Fibroblast of the aortic adventitia (primary cell): ENCODE measurements at regions not wholly inside any gene's neighbourhood (a gene's known extent, or its start where the extent isn't known, plus 50 kb on each side); places are given as distances from the start of the nearest gene placed in this dataset.

Source experiments
- DNase-seq: peaks from one replicate; pipeline ENCODE4 v3.0.0-alpha.2; 2010; ENCODE audit warnings: low read depth
- H3K4me3 ChIP-seq: 2 replicates; pipeline ENCODE4 v1.5.1; 2011; ENCODE audit warnings: low read depth, mild to moderate bottlenecking, control low read depth, low read length, moderate library complexity
- TF ChIP-seq, protein P1 (sequence below): IDR thresholded peaks from 2 replicates; pipeline ENCODE4 v1.5.1; 2011; ENCODE audit warnings: mild to moderate bottlenecking, low read length, control low read depth, inconsistent platforms; ENCODE audit not compliant: insufficient read depth

DNA sequence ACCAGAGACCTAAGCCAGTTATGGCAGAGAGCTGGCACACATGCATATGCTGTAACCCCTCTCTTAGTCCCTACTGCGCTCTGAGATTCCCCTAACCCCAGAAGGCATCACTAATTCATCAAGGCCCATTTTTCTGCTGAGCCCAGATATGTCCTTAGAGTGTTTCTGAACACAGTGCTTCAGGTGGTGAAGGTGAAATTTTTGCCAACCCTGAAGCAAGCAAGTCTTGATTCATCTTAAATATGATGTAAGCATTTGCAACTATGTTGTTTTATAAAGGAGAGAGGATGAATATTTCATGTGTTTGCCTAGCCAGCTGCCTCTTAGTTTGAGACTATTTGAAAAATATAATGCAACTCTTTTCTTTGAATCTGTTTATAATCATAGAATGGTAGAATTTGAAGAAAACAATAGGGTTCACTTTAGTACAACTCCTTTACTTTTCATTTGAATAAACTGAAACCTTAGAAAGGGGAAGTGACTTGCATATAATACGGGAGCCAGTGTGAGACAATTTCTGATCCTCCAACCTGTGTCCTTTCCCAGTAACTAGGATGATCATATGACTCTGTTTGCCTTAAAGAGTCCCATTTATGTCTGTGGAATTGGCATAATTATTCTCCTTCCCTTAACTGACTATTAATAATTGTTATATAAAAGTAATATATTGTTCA lies 194.3 kb upstream of the MTNR1B start:
- no peak overlapping the region for H3K4me3 ChIP-seq
- no peak for DNase-seq
- TF ChIP-seq, protein P1, sequence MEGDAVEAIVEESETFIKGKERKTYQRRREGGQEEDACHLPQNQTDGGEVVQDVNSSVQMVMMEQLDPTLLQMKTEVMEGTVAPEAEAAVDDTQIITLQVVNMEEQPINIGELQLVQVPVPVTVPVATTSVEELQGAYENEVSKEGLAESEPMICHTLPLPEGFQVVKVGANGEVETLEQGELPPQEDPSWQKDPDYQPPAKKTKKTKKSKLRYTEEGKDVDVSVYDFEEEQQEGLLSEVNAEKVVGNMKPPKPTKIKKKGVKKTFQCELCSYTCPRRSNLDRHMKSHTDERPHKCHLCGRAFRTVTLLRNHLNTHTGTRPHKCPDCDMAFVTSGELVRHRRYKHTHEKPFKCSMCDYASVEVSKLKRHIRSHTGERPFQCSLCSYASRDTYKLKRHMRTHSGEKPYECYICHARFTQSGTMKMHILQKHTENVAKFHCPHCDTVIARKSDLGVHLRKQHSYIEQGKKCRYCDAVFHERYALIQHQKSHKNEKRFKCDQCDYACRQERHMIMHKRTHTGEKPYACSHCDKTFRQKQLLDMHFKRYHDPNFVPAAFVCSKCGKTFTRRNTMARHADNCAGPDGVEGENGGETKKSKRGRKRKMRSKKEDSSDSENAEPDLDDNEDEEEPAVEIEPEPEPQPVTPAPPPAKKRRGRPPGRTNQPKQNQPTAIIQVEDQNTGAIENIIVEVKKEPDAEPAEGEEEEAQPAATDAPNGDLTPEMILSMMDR: no peak

DNA sequence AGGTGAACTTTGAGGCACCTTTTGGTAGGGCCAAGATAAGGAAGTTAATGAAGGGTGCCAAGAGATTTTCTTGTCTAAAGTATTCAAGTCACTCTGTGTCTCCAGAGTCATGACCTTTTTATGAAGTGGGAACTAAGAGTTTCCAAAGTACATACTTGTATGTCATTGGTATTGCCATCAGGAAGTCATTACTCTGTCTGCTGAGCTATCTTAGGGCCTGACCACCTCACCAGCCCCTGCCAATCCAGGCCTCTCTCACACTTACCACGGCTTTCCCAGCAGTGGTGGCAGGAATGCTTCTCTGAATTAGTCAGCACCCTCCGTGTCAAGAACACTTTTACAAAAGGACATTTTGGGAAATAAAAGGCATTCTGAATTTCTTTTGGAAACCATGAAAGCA lies 192.8 kb upstream of the MTNR1B start:
- DNase-seq: no peak
- TF ChIP-seq, protein P1: no peak
- no peak overlapping the region for H3K4me3 ChIP-seq

DNA sequence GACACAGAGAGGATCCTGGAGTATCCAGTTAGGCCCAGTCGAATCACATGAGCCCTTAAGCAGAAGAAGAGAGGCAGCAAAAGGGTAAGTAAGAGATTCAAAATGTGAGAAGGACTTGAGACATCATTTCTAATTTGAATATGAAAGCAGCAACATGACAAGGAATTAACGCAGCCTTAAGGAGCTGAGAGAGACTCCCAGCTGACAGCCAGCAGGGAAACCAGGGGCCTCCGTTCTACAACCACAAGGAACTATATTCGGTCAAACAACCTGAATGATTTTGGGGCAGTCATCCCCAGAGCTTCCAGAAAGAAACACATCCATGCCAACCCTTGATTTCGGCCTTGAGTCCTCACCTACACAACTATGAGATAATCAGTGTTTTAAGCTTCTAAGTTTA lies 189.7 kb upstream of the MTNR1B start:
- DNase-seq: no peak
- H3K4me3 ChIP-seq: no peak overlapping the region
- TF ChIP-seq, protein P1: no peak

DNA sequence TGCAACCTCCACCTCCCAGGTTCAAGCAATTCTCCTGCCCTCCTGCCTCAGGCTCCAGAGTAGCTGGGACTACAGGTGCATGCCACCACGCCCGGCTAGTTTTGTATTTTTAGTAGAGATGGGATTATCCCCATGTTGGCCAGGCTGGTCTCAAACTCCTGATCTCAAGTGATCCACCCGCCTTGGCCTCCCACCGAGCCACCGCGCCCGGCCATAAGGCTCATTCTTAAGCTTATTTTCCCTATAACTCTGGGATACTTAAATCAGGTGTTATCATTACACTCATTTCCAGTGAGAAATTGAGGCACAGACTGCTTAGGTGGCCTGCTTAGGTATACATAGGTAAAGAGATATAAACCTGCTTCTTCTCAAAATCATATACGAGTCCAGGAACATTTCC lies 188.3 kb upstream of the MTNR1B start:
- no peak for DNase-seq
- TF ChIP-seq, protein P1: no peak
- no peak overlapping the region for H3K4me3 ChIP-seq

DNA sequence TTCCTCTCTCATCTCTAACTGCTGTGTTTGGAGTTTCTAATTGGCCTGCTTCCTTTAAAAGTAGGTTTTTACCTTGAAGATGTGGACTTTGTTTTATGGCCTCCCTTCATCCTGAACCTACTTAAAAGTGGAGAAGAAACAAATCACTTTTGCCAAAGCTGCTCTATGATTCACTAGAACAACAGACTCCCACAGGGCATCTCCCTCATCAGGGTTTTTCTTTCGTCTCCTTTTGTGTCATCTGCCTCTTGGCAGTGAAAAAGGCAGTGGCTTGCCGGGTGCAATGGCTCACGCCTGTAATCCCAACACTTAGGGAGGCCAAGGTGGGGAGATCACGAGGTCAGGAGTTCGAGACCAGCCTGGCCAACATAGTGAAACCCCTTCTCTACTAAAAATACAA lies 186.6 kb upstream of the MTNR1B start:
- no peak for DNase-seq
- no peak overlapping the region for H3K4me3 ChIP-seq
- TF ChIP-seq, protein P1: no peak

DNA sequence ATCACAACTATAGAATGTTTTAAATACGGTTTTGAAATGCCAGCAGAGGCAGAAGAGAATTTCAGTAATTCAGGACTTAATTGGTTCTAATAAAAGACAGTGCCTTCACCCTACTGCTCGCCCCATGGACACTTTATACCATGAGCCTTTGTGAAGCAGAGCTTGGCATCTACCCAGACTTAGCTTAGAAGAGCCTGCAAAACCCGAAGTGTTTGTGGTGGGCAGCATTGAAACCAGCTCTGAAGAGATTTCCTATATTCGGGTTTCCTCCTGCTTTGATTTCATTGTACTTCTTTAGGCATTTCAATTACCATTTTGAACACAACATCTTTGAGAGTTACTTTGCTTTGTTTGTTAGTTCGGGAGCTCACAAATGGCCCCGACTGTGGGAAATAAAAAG lies 185.1 kb upstream of the MTNR1B start:
- no peak for DNase-seq
- no peak overlapping the region for H3K4me3 ChIP-seq
- TF ChIP-seq, protein P1: no peak

DNA sequence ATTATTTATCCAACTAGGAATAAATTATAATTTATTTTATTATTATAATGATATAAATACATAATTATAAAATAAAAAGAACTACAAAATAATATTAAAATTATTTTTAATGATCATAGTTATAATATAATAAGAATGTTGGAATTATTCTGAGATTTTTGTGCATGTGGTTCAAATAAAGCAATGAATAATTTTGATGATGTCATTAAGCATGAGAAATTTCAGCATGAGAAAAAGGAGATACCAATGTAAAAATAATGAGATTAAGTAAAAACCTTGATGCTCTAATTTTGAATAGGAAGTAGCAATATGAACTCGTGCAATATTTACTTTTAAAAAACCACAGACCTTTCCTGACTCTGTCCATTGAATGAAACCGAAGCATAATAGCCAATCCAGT lies 181.8 kb upstream of the MTNR1B start:
- H3K4me3 ChIP-seq: no peak overlapping the region
- TF ChIP-seq, protein P1: no peak
- DNase-seq: no peak
